ENCODE measurements at regions not wholly inside any gene's neighbourhood (a gene's known extent, or its start where the extent isn't known, plus 50 kb on each side); places are given as distances from the start of the nearest gene placed in this dataset.
"Not testable (repeated sequence)": the region's sequence is repeated elsewhere in the genome, so short reads cannot be mapped to it uniquely, and the experiment has no call there.

GRCh38 chr2:4219101-4219500 is 515.7 kb downstream of the DCDC2C start:
- Mint-ChIP-seq H3K27me3 (no peaks in the 10 kb centered on the region), H3K4me1 (no peaks in the 10 kb centered on the region), H3K36me3 (ENCODE audit: low read depth) (no peaks in the 10 kb centered on the region), H3K27ac (no peak overlapping the region), H3K4me3 (no peak overlapping the region)
- H3K9me3 ChIP-seq (ENCODE audit: control insufficient read depth, low read length, poor library complexity, severe bottlenecking) = no peaks in the 10 kb centered on the region
- no peak for ATAC-seq
- no peak for DNase-seq

GRCh38 chr2:4219571-4219970 is 516.2 kb downstream of the DCDC2C start:
- DNase-seq (no peak), ATAC-seq (no peak)
- Mint-ChIP-seq H3K4me1 (no peaks in the 10 kb centered on the region), H3K36me3 (ENCODE audit: low read depth) (no peaks in the 10 kb centered on the region), H3K4me3 (no peak overlapping the region), H3K27ac (no peak overlapping the region), H3K27me3 (no peaks in the 10 kb centered on the region)
- no peaks in the 10 kb centered on the region for H3K9me3 ChIP-seq (ENCODE audit: control insufficient read depth, low read length, poor library complexity, severe bottlenecking)

DNA sequence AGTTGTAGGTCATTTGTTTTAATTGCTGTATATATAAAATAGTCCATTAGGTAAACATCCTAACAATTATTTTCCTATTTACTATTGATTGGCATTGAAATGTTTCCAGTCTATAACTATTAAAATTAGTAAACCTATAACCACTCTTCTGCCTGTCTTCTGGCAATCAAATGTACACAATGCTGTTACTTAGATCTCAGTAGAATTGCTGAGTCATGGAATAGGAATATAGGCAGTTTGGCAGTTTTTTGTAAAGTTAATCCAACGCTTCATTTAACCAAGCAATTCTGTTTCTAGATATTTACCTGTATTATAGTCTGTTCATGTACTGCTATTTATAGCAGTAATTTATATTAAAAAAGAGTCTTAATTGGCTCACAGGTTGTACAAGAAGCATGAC is 518.1 kb downstream of the DCDC2C start:
- H3K9me3 ChIP-seq (ENCODE audit: control insufficient read depth, low read length, poor library complexity, severe bottlenecking) = no peaks in the 10 kb centered on the region
- ATAC-seq (no peak), DNase-seq (no peak)
- no peaks in the 10 kb centered on the region for H3K4me1 Mint-ChIP-seq
- H3K27ac Mint-ChIP-seq = no peak overlapping the region
- no peaks in the 10 kb centered on the region for H3K27me3 Mint-ChIP-seq
- no peak overlapping the region for H3K4me3 Mint-ChIP-seq
- H3K36me3 Mint-ChIP-seq (ENCODE audit: low read depth) = no peaks in the 10 kb centered on the region

DNA sequence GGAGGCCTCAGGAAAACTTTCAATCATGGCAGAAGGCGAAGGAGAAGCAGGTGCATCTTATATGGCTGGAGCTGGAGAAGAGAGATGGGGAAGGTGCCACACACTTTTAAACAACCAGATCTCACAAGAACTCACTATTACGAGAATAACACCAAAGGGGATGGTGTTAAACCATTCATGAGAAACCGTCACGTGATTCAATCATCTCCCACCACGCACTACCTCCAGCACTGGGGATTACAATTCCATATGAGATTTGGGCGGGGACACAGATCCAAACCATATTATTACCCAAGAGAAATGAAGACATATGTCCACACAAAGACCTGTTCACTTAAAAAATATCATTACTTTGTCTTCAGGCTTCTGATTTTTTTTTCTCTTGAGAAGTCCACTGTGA is 518.5 kb downstream of the DCDC2C start:
- DNase-seq (no peak), ATAC-seq (no peak)
- no peak overlapping the region for H3K4me3 Mint-ChIP-seq
- H3K36me3 Mint-ChIP-seq (ENCODE audit: low read depth) = no peaks in the 10 kb centered on the region
- H3K4me1 Mint-ChIP-seq = no peaks in the 10 kb centered on the region
- no peaks in the 10 kb centered on the region for H3K9me3 ChIP-seq (ENCODE audit: control insufficient read depth, low read length, poor library complexity, severe bottlenecking)
- H3K27me3 Mint-ChIP-seq = no peaks in the 10 kb centered on the region
- H3K27ac Mint-ChIP-seq = no peak overlapping the region

DNA sequence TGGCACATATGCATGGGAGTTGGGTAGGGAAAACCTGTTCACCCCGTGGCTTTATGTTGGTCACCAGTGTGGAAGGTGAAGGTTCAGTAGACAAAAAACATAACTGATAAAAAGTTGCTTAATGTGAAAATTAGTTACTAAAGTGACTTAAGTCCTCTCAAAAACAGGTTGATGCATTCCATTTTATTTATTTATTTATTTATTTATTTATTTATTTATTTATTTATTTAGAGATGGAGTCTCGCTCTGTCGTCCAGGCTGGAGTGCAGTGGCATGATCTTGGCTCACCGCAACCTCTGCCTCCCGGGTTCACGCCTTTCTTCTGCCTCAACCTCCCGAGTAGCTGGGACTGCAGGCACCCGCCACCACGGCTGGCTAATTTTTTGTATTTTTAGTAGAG is 541.0 kb downstream of the DCDC2C start:
- not testable (repeated sequence) for ATAC-seq; H3K27me3 Mint-ChIP-seq; H3K9me3 ChIP-seq (ENCODE audit: control insufficient read depth, low read length, poor library complexity, severe bottlenecking); H3K27ac Mint-ChIP-seq; H3K4me3 Mint-ChIP-seq; H3K36me3 Mint-ChIP-seq (ENCODE audit: low read depth); DNase-seq; H3K4me1 Mint-ChIP-seq

- no peak for DNase-seq
- Mint-ChIP-seq H3K36me3 (ENCODE audit: low read depth) (no peaks in the 10 kb centered on the region), H3K27ac (no peak overlapping the region), H3K27me3 (no peaks in the 10 kb centered on the region), H3K4me1 (no peaks in the 10 kb centered on the region), H3K4me3 (no peak overlapping the region)
- no peak for ATAC-seq
- H3K9me3 ChIP-seq (ENCODE audit: control insufficient read depth, low read length, poor library complexity, severe bottlenecking) = peaks cover 3% of the 10 kb centered on the region
These were observed 543.2 kb downstream of the DCDC2C start for GRCh38 chr2:4246364-4247131.

DNA sequence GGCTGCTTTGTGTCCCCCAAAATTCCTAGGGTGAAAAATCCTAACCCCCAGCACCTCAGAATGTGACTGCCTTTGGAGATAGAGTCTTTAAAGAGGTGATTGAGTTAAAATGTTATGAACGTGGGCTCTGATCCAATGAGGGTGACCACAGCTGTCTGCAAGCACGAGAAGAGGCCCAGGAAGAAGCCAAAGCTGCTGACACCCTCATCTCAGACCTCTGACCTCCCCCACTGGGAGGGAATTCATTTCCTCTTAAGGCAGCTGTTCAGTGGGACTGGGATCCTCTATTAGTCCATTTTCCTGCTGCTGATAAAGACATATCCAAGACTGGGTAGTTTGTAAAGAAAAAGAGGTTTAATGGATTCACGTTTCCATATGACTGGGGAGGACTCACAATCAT is 544.4 kb downstream of the DCDC2C start:
- H3K4me3 Mint-ChIP-seq = no peak overlapping the region

GRCh38 chr2:4255491-4255890 is 552.1 kb downstream of the DCDC2C start:
- Mint-ChIP-seq H3K36me3 (ENCODE audit: low read depth) (no peaks in the 10 kb centered on the region), H3K27ac (no peak overlapping the region), H3K4me3 (no peak overlapping the region), H3K4me1 (no peaks in the 10 kb centered on the region), H3K27me3 (no peaks in the 10 kb centered on the region)
- H3K9me3 ChIP-seq (ENCODE audit: control insufficient read depth, low read length, poor library complexity, severe bottlenecking) = peaks cover 3% of the 10 kb centered on the region
- DNase-seq = no peak
- no peak for ATAC-seq

More for the DNA sequence above, 544.4 kb downstream of the DCDC2C start:
- no peaks in the 10 kb centered on the region for H3K36me3 Mint-ChIP-seq (ENCODE audit: low read depth)
- DNase-seq (no peak), ATAC-seq (no peak)
- peaks cover 3% of the 10 kb centered on the region for H3K9me3 ChIP-seq (ENCODE audit: control insufficient read depth, low read length, poor library complexity, severe bottlenecking)
- H3K27me3 Mint-ChIP-seq = no peaks in the 10 kb centered on the region
- H3K4me1 Mint-ChIP-seq = no peaks in the 10 kb centered on the region
- no peak overlapping the region for H3K27ac Mint-ChIP-seq

DNA sequence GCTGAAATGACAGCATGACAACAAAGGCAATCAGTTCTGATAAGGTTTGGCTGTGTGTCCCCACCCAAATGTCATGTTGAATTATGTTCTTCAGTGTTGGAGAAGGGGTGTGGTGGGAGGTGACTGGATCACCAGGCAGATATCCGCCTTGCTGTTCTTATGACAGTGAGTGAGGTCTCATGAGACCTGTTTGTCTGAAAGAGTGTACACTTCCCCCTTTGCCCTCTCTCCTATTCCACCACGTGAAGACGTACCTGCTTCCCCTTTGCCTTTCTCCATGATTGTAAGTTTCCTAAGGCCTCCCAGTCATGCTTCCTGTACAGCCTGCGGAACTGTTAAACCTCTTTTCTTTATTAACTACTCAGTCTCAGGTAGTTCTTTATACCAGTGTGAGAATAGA is 553.0 kb downstream of the DCDC2C start:
- ATAC-seq (no peak), DNase-seq (no peak)
- no peak overlapping the region for H3K4me3 Mint-ChIP-seq
- no peaks in the 10 kb centered on the region for H3K36me3 Mint-ChIP-seq (ENCODE audit: low read depth)
- H3K9me3 ChIP-seq (ENCODE audit: control insufficient read depth, low read length, poor library complexity, severe bottlenecking) = no peaks in the 10 kb centered on the region
- H3K4me1 Mint-ChIP-seq = no peaks in the 10 kb centered on the region
- H3K27ac Mint-ChIP-seq = no peak overlapping the region
- no peaks in the 10 kb centered on the region for H3K27me3 Mint-ChIP-seq

GRCh38 chr2:4258563-4258962 is 555.2 kb downstream of the DCDC2C start:
- no peaks in the 10 kb centered on the region for H3K27me3 Mint-ChIP-seq
- no peak overlapping the region for H3K27ac Mint-ChIP-seq
- H3K36me3 Mint-ChIP-seq (ENCODE audit: low read depth) = no peaks in the 10 kb centered on the region
- no peak overlapping the region for H3K4me3 Mint-ChIP-seq
- no peaks in the 10 kb centered on the region for H3K4me1 Mint-ChIP-seq
- ATAC-seq (no peak), DNase-seq (no peak)
- H3K9me3 ChIP-seq (ENCODE audit: control insufficient read depth, low read length, poor library complexity, severe bottlenecking) = no peaks in the 10 kb centered on the region

- H3K9me3 ChIP-seq (ENCODE audit: control insufficient read depth, low read length, poor library complexity, severe bottlenecking) = no peaks in the 10 kb centered on the region
- DNase-seq = no peak
- no peaks in the 10 kb centered on the region for H3K4me1 Mint-ChIP-seq
These were observed 562.6 kb downstream of the DCDC2C start for GRCh38 chr2:4265936-4266335.

GRCh38 chr2:4269885-4270284 is 566.5 kb downstream of the DCDC2C start:
- no peaks in the 10 kb centered on the region for H3K36me3 Mint-ChIP-seq (ENCODE audit: low read depth)
- H3K27me3 Mint-ChIP-seq = no peaks in the 10 kb centered on the region
- no peak for DNase-seq
- no peak for ATAC-seq
- no peaks in the 10 kb centered on the region for H3K9me3 ChIP-seq (ENCODE audit: control insufficient read depth, low read length, poor library complexity, severe bottlenecking)
- H3K27ac Mint-ChIP-seq = no peak overlapping the region
- H3K4me3 Mint-ChIP-seq = no peak overlapping the region
- no peaks in the 10 kb centered on the region for H3K4me1 Mint-ChIP-seq

More at GRCh38 chr2:4265936-4266335, 562.6 kb downstream of the DCDC2C start:
- H3K27me3 Mint-ChIP-seq = no peaks in the 10 kb centered on the region
- ATAC-seq = no peak
- no peak overlapping the region for H3K4me3 Mint-ChIP-seq
- H3K27ac Mint-ChIP-seq = no peak overlapping the region
- no peaks in the 10 kb centered on the region for H3K36me3 Mint-ChIP-seq (ENCODE audit: low read depth)

DNA sequence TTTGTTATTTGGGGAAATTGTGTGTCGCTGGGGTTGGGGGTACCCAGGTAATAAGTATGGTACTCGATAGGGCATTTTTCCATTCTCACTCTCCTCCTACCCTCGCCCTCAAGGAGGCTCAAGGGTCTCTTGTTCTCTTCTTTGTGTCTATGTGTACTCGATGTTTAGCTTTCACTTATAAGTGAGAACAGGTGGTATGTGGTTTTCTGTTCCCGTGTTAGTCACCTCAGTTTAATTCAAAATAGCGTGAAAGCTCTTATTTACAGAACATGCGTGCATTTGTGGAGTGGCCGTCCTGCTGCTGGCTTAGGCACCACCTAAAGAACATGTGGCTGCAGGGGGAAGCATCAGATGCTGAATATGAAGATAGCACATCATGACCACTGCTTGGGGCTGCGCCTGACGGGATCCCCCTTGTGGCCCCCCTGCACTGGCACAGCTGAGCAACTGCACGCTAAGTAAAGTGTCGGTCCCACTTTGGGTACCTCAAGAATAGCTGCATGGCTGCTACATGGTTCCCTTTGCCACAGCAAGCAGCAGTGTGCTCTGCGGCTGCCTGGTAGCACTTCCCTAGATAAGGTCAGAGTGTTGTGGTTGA is 569.0 kb downstream of the DCDC2C start:
- no peaks in the 10 kb centered on the region for H3K36me3 Mint-ChIP-seq (ENCODE audit: low read depth)
- DNase-seq (no peak), ATAC-seq (no peak)
- H3K4me1 Mint-ChIP-seq = no peaks in the 10 kb centered on the region
- no peak overlapping the region for H3K4me3 Mint-ChIP-seq
- H3K9me3 ChIP-seq (ENCODE audit: control insufficient read depth, low read length, poor library complexity, severe bottlenecking) = no peaks in the 10 kb centered on the region
- H3K27ac Mint-ChIP-seq = no peak overlapping the region
- no peaks in the 10 kb centered on the region for H3K27me3 Mint-ChIP-seq

DNA sequence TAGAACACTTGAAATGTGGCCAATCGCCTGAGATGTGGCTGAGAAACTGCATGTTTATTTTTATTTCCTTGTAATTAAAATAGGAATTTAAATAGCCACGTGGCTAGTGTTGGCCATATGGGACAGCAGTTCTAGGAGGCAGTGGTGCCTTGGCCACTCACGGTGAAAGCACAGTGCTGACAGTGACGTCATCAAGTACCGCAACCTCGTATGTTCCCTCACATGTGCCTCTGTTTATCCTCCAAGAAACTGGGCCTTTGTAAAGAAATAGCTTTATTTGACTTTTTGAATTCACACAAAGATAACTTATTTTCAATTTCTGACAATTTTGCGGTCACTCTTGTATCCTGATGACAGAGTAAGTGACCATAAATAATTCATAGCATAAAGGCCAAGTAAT is 575.0 kb downstream of the DCDC2C start:
- Mint-ChIP-seq H3K4me1 (no peaks in the 10 kb centered on the region), H3K27ac (no peak overlapping the region), H3K4me3 (no peak overlapping the region), H3K36me3 (ENCODE audit: low read depth) (no peaks in the 10 kb centered on the region), H3K27me3 (no peaks in the 10 kb centered on the region)
- no peaks in the 10 kb centered on the region for H3K9me3 ChIP-seq (ENCODE audit: control insufficient read depth, low read length, poor library complexity, severe bottlenecking)
- ATAC-seq (no peak), DNase-seq (no peak)

Measured in T-helper 17 cell (primary cell).